C4-2B (cell line): ENCODE measurements at regions not wholly inside any gene's neighbourhood (a gene's known extent, or its start where the extent isn't known, plus 50 kb on each side); places are given as distances from the start of the nearest gene placed in this dataset.

ENCODE experiments used
- ZFX ChIP-seq: fragments of 450-650 bp; IDR thresholded peaks from 2 replicates; pipeline ENCODE4 v1.6.1; 2017
- TF ChIP-seq, protein P1 (sequence below): fragments of 450-650 bp; conservative IDR thresholded peaks from 2 replicates; pipeline ENCODE4 v1.5.1; 2017; ENCODE audit warnings: mild to moderate bottlenecking

DNA sequence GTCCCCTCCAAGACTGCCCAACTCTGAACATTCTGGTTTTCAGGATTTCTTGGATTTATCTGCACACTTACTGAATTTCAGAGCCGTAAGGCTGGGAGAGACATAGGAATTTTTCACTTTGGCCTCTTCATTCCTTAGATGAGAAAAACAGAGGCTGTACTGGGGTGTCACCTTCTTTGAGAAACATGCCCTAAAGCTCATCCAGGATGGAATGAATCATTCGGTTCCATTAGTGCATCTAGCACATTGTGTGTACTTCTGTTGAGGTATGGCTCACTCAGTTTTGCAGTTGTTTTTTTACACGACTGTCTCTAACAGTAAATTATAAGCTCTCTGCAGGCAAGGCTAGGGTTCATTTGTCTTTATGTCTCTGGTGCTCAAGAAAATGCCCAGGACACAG is 383.4 kb downstream of the GATA3 start:
- TF ChIP-seq, protein P1, sequence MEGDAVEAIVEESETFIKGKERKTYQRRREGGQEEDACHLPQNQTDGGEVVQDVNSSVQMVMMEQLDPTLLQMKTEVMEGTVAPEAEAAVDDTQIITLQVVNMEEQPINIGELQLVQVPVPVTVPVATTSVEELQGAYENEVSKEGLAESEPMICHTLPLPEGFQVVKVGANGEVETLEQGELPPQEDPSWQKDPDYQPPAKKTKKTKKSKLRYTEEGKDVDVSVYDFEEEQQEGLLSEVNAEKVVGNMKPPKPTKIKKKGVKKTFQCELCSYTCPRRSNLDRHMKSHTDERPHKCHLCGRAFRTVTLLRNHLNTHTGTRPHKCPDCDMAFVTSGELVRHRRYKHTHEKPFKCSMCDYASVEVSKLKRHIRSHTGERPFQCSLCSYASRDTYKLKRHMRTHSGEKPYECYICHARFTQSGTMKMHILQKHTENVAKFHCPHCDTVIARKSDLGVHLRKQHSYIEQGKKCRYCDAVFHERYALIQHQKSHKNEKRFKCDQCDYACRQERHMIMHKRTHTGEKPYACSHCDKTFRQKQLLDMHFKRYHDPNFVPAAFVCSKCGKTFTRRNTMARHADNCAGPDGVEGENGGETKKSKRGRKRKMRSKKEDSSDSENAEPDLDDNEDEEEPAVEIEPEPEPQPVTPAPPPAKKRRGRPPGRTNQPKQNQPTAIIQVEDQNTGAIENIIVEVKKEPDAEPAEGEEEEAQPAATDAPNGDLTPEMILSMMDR, result no peak
- no peak for TF ChIP-seq ZFX
